ENCODE measurements at regions not wholly inside any gene's neighbourhood (a gene's known extent, or its start where the extent isn't known, plus 50 kb on each side); places are given as distances from the start of the nearest gene placed in this dataset.
"Not testable (repeated sequence)": the region's sequence is repeated elsewhere in the genome, so short reads cannot be mapped to it uniquely, and the experiment has no call there.

GRCh38 chrX:83416273-83416672 is 91.8 kb upstream of the POU3F4 start:
- DNase-seq: peak; percentile 72

- peak; percentile 13 for DNase-seq
Measured at GRCh38 chrX:83419030-83419792, 88.9 kb upstream of the POU3F4 start.

- no peak for DNase-seq
Measured at GRCh38 chrX:83422836-83423235, 85.3 kb upstream of the POU3F4 start.

- DNase-seq: not testable (repeated sequence)
Measured at GRCh38 chrX:83442552-83442951, 65.5 kb upstream of the POU3F4 start.

DNA sequence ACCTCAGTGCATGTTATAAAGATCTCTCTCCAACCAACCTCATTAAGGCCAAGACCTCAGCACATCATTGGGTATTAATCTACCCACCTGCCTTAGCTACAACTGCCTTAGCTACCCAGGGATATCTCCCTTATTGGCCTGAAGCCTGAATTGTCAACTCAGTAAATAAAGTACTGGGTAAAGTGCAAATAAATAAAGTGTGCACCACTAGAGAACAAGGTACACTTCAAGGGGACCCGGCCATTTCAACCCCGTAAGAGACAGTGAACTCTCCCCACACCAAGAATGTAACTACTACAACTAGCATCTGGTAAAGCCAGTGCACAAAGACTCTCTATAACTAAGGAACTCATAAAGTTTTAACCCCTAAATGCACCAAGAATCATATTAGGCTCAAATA is 61.7 kb upstream of the POU3F4 start:
- peak; percentile 37 for DNase-seq

Measured in DMS53 (cell line).